Neural crest cell (in vitro differentiated cells): ENCODE measurements at regions not wholly inside any gene's neighbourhood (a gene's known extent, or its start where the extent isn't known, plus 50 kb on each side); places are given as distances from the start of the nearest gene placed in this dataset.

ENCODE experiments used
- DNase-seq: peaks from one replicate; pipeline ENCODE4 v3.0.0; 2021; ENCODE audit warnings: low read depth, mixed read lengths, low spot score
- H3K27ac Mint-ChIP-seq: one replicate; pipeline ENCODE4 v1.8.0; 2021; ENCODE audit warnings: mild to moderate bottlenecking, mixed read lengths; ENCODE audit not compliant: unreplicated experiment
- H3K27me3 Mint-ChIP-seq: 2 replicates; pipeline ENCODE4 v1.8.0; 2021; ENCODE audit warnings: low read depth, mild to moderate bottlenecking, mixed read lengths
- H3K36me3 Mint-ChIP-seq: 2 replicates; pipeline ENCODE4 v1.8.0; 2021; ENCODE audit warnings: low read depth, mild to moderate bottlenecking, mixed read lengths
- H3K4me1 Mint-ChIP-seq: 2 replicates; pipeline ENCODE4 v1.8.0; 2021; ENCODE audit warnings: mixed read lengths
- H3K4me3 Mint-ChIP-seq: one replicate; pipeline ENCODE4 v1.8.0; 2021; ENCODE audit warnings: mild to moderate bottlenecking, mixed read lengths
- H3K9me3 Mint-ChIP-seq: 2 replicates; pipeline ENCODE4 v1.8.0; 2021; ENCODE audit warnings: mixed read lengths
- TF ChIP-seq, protein P1 (sequence below): fragments of 200-600 bp; sonication (generic); conservative IDR thresholded peaks from 2 replicates; pipeline ENCODE4 v1.5.0; 2021; ENCODE audit warnings: antibody characterized with exemption, mild to moderate bottlenecking

DNA sequence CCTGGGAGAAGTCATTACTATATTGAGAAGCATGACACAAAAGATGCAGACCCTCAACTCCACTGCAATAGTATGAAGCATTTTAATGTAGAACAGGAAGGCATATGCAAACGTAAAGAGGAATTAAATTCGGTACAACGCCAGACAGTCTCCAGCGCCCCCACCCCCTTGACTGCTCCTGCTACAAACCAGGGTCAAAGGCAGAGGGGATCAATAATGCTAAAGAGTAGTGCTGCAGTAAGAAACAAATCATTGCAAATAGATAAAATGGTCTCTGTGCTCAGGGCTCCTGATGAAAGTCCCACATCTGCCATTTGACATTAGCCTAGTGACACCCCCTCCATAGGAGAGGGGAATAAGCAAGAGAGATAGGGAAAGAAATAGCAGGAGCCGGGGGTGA is 164.9 kb upstream of the BLID start:
- TF ChIP-seq, protein P1, sequence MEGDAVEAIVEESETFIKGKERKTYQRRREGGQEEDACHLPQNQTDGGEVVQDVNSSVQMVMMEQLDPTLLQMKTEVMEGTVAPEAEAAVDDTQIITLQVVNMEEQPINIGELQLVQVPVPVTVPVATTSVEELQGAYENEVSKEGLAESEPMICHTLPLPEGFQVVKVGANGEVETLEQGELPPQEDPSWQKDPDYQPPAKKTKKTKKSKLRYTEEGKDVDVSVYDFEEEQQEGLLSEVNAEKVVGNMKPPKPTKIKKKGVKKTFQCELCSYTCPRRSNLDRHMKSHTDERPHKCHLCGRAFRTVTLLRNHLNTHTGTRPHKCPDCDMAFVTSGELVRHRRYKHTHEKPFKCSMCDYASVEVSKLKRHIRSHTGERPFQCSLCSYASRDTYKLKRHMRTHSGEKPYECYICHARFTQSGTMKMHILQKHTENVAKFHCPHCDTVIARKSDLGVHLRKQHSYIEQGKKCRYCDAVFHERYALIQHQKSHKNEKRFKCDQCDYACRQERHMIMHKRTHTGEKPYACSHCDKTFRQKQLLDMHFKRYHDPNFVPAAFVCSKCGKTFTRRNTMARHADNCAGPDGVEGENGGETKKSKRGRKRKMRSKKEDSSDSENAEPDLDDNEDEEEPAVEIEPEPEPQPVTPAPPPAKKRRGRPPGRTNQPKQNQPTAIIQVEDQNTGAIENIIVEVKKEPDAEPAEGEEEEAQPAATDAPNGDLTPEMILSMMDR: no peak
- Mint-ChIP-seq H3K27me3 (no peaks in the 10 kb centered on the region), H3K4me1 (peaks cover 18% of the 10 kb centered on the region), H3K9me3 (no peaks in the 10 kb centered on the region), H3K4me3 (no peak overlapping the region), H3K36me3 (no peaks in the 10 kb centered on the region), H3K27ac (no peak overlapping the region)
- no peak for DNase-seq

DNA sequence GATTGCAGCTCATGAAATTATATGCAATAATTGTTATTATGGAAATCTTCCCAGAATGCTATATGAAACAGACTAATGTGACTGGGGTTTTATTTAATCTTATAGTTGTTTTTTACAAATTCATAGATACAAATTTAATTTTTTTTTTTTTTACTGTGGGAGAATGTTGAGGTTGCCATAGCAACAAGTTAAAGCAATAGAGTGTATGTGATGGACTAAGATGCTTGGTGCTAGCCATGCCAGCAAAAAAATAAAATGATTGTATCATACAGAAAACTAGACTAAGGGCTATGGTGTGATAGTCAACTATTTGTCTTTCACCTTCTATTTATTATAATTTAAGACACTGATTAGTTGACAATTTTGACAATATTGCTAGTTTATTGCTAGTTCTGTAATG is 163.2 kb upstream of the BLID start:
- no peaks in the 10 kb centered on the region for H3K9me3 Mint-ChIP-seq
- peaks cover 8% of the 10 kb centered on the region for H3K4me1 Mint-ChIP-seq
- H3K4me3 Mint-ChIP-seq: no peak overlapping the region
- TF ChIP-seq, protein P1: no peak
- no peaks in the 10 kb centered on the region for H3K27me3 Mint-ChIP-seq
- no peak overlapping the region for H3K27ac Mint-ChIP-seq
- no peak for DNase-seq
- no peaks in the 10 kb centered on the region for H3K36me3 Mint-ChIP-seq

DNA sequence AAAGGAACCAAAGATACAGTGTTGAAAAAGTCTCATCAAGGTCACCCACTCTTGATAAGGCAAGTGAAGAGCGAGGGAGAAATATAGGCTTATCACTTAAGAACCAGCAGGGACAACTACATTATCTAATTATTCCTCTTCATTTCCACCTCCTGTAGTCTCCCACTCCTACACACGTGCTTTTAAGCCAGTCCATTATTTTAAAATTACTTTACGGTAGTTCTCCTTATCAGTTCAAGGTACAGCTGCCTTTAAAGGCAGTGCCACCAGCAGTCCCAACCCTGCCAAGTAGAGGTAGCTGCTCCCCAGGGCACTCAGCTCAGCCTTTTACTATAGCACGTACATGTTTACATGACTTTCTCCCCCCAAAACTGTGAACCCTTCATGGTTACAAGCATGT is 161.5 kb upstream of the BLID start:
- Mint-ChIP-seq H3K4me1 (peaks cover 16% of the 10 kb centered on the region), H3K4me3 (no peak overlapping the region), H3K36me3 (no peaks in the 10 kb centered on the region), H3K27me3 (no peaks in the 10 kb centered on the region), H3K9me3 (no peaks in the 10 kb centered on the region), H3K27ac (no peak overlapping the region)
- no peak for DNase-seq
- TF ChIP-seq, protein P1: no peak

DNA sequence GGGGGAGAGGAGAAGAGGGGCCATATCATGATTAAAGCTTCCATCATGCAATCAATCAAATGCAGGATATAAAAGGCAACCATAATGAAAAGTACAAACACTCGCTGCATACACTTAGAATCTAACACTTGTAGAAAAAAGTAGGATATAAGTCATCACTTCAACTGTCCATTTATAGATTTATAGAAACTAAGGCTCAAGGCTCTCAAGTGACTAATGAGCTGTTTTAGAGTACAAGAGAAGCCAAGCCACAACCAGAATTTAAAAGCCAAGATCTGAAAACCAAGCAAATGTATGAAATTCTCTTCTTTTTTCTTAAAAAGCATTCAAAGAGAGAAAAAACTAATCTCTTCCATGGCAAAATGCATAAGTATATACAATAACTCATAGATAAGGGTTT is 160.2 kb upstream of the BLID start:
- no peak overlapping the region for H3K4me3 Mint-ChIP-seq
- H3K9me3 Mint-ChIP-seq: no peaks in the 10 kb centered on the region
- peaks cover 19% of the 10 kb centered on the region for H3K4me1 Mint-ChIP-seq
- no peak for DNase-seq
- no peaks in the 10 kb centered on the region for H3K36me3 Mint-ChIP-seq
- TF ChIP-seq, protein P1: no peak
- no peaks in the 10 kb centered on the region for H3K27me3 Mint-ChIP-seq
- no peak overlapping the region for H3K27ac Mint-ChIP-seq

DNA sequence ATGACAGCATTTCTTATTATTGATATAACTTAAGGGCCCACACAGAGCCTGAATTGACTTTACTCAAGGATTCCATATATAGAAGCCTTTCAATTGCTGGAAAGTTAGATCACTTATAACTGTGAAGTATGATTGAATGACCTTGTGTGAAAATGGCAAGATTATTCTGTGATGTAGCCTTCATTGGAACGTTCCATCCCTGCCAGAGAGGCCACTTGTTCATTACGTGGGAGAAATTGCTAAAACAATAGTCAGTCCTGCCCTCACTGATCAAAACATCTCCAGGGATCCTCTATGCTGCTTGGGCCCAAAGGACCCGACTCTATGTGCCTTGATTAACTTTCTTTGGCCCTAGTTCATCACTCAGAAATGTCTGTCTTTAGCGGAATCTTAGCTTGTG is 159.5 kb upstream of the BLID start:
- no peaks in the 10 kb centered on the region for H3K36me3 Mint-ChIP-seq
- TF ChIP-seq, protein P1: no peak
- DNase-seq: no peak
- no peaks in the 10 kb centered on the region for H3K27me3 Mint-ChIP-seq
- H3K27ac Mint-ChIP-seq: no peak overlapping the region
- H3K4me1 Mint-ChIP-seq: peaks cover 19% of the 10 kb centered on the region
- no peak overlapping the region for H3K4me3 Mint-ChIP-seq
- no peaks in the 10 kb centered on the region for H3K9me3 Mint-ChIP-seq
